Activated naive CD4-positive, alpha-beta T cell (primary cell): ENCODE measurements at regions not wholly inside any gene's neighbourhood (a gene's known extent, or its start where the extent isn't known, plus 50 kb on each side); places are given as distances from the start of the nearest gene placed in this dataset.

Experiments
- DNase-seq, 4 experiments: peaks; one replicate each; lab custom pipeline; 2025; lab: John Stamatoyannopoulos, UW

DNA sequence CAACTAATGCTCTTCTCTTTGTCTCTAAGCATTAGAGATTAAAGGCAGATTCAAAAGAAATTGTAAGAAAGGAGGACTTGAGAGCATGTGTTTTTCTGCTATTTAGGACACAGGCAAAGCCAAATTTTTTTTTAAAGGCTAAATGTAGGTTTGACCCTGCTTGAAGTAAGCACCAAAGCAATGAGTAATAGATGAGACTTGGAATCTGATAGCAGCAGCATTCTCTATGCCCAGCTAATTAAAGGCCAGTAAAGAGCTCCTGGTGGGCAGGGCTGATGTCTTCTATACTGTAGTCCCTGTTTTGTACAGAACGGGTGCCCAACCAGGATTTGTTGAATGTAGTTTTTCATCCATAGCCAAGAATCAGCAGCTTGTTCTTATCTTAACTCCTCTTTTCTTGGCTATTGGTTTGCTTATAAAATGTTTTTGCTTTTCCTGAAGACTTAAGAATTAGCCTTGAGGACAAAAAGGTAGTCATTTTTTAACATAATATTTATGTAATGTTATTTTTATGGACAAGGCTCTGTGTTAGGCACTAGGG lies 179.6 kb downstream of the LMO4 start:
- no peak for DNase-seq

- no peak for DNase-seq
These were observed 181.9 kb downstream of the LMO4 start for GRCh38 chr1:87510540-87510939.

DNA sequence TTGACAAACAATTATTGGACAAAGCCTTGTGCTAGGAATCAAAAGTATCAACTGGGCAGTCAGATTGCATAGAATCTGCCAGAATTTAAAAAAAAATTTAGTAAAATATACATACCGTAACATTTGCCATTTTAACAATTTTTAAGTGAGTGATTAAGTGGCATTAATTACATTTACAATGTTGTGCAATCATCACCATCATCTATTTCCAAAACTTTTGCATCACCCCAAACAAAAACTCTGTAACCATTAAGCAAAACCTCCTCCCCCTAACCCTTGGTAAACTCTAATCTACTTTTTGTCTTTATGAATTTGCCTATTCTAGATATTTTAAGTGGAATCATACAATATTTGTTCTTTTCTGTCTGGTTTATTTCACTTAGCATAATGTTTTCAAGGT lies 182.8 kb downstream of the LMO4 start:
- DNase-seq: no peak

DNA sequence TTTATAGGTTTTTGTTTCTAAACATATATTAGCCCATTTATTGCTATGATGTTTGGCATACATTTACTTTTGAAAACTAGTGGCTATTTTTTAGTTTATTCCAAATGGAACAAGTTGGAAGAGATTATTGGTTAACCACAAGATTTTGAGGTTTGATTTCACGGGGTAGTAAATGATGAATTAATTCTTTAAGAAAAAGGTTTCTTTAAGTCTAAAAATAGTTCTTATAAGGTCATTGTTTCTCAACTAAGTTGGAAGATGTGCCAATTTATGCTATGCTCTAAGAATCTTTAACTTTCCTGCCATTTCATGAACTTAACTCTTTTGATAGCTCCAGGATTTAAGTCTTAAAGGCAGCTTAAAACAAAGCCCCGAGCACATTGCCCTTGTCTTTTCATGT lies 183.8 kb downstream of the LMO4 start:
- DNase-seq: no peak

GRCh38 chr1:87513255-87513654 lies 184.6 kb downstream of the LMO4 start:
- no peak for DNase-seq

- DNase-seq: no peak
These were observed 185.4 kb downstream of the LMO4 start for GRCh38 chr1:87513966-87514660.

DNA sequence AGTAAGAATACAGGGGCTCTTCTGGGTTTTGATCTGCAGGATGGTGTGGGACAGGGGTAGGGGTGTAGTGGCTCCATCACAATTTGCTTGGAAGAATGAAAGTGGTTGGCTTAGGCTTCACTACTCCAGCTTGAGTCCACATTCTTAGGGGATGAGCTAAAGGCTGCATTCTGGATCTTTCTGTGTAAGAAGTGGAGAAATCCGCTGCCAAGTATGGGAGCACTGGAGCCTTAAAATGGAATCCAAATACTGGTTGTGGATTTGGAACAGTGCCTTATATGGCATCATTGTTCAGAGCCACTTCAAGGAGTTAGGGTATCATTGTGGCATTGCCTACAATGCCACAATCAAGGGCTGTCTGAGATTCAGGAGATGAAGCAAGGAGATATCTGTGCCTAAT lies 187.1 kb downstream of the LMO4 start:
- DNase-seq: no peak

DNA sequence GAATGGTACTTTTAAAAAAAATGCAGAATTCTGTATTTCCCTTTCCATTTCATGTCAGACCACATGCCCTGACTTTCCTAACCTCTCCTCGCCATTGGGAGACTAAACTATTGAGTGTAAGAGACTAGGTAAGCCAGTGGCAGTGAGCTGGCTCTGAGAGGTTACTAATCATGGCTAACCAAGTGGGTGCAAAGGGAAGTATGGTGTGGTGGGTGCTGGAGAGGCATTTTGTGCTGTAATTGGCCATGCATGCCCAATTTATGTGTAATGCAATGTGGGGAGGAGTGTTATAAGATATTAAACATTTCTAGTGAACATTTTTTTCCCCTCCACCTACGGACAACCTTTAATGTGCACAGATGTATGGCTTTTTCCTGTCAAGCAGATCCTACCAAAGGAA lies 190.1 kb downstream of the LMO4 start:
- no peak for DNase-seq

- no peak for DNase-seq
These were observed 192.8 kb downstream of the LMO4 start for GRCh38 chr1:87521452-87521851.

DNA sequence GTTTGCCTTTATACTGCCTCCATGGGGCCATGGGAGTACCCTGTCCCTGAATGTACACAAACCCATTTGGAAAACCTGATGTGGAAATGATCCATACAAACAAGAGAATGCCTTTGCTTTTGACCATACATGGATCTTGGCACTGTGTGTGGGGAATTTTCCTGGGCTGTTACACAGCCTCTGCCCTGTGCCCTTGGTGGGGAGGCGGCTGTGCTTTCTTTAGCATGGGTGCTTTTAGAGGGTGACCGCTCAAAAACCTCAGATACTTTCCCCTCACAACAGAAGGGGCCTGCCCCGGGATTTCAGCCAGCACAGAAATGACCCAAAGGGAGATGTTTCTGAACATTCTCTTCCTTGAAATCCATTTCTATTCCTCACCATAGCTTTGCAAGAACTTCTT lies 194.8 kb downstream of the LMO4 start:
- DNase-seq: no peak

DNA sequence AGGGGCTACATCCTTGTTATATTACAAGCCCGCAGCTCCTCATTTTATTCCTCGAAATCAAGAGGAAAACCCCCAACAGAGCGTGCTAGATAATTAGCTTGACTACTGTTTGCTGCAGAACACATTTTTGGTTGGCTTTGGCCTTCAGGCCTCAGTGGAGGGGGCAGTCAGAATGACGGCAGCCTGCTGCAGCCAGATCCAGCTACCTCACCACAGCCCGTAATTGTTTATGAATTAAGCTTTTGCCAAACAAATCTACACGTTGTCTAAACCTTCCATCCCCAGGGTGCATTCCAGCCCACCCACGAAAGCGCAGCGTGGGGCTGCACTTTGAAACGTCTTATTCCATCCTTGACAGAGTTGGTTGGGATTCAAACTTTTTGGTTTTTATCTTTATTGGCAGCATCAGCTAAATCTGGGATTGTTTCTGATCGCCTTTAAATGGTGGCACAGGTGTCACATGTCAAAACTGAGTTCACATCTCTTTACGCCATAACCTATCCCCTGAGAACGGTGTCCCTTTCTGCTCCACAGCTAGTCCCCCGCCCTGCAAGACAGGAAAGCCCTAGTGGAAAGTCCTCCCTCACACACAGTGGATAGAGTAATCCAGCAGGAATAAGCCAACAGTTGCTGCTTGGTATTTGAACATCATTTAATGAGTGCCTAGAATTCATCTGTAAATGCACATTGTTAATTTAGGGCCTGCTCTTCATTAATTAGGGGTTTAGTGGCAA lies 195.5 kb downstream of the LMO4 start:
- DNase-seq: no peak

GRCh38 chr1:87528754-87529517 lies 200.3 kb downstream of the LMO4 start:
- DNase-seq: no peak

- no peak for DNase-seq
These were observed 201.5 kb downstream of the LMO4 start for GRCh38 chr1:87530042-87530807.

DNA sequence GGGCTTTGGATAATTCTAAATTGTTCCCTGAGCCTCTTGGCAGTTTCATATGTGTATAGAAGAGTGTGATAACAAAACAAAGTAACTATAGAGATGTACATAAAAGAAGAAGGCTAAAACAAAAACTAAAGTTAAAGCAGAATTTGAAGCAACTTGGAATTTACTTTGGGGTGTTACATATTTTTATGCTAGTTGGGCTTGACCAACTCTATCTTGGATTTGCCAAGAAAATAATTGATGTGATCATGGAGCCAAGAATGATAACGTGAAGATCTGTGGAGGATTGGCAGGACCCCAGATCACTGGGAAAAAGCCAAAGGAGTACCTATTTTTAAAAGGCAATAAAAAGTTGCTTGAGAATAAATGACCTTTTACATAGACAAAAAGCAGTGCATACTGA lies 206.9 kb downstream of the LMO4 start:
- no peak for DNase-seq

DNA sequence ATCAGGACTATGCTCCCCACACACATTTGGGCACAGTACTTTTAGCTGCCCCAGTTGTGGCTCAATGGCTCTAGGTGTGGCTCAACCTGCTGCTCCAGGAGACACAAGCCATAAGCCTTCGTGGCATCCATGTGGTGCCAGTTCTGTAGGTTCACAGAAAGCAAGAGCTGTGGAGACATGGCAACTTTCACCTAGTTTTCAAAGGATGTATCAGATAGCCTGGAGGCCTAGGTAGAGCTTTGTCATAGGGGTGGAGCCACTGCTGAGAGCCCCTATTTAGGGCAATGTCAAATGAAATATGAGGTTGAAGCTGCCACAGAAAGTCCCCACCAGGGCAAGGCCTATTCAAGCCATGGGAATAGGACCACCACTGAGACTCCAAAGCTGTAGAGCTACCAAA lies 210.5 kb downstream of the LMO4 start:
- no peak for DNase-seq

DNA sequence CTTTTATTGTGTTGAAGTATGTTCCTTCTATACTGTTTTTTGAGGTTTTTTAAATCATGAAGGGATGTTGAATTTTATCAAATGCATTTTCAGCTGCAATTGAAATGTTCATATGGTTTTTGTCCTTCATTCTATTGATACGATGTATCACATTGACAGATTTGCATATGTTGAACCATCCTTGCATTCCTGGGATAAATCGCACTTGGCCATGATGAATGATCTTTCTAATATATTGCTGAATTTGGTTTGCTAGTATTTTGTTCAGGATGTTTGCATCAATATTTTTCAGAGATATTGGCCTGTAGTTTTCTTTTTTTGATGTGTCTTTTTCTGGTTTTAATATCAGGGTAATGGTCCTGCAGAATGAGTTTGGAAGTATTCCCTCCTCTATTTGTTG lies 214.0 kb downstream of the LMO4 start:
- DNase-seq: no peak

DNA sequence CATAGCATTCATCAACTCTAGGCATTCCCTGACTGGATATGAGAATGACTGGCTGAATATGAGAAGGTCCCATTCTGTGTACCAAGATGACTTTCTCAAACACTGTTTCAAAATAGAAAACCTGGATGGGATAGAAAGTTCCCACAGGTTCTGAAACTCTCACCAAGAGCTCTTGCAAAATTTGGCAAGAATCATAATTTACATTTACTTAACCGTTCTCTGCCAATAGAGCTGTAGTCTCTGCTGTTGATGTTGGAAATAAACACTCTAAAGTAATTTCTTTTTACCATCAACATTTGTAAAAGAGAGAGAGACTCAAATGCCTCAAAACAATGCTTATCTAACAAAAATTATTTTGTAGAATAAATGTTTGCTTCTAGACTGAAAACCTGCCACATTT lies 221.1 kb downstream of the LMO4 start:
- no peak for DNase-seq

DNA sequence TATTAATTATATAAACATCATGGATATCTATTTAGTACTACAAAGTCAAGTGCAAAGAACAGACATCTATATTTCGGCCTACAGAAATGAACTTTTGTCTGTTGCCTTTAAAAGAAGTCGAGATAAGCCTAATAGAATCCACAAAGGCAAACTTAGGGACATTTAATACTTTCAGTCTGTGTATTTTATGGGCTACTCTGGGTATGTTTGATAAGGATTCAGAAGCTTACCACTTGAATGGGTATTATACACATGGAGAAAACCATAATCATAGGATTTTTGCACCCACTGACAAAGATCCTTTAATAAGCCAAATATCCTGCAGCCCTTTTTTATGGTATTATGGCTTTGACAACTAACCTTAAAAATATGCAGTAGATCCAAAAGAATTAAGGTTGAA lies 224.8 kb downstream of the LMO4 start:
- DNase-seq: no peak

GRCh38 chr1:87555366-87555765 lies 226.7 kb downstream of the LMO4 start:
- no peak for DNase-seq

DNA sequence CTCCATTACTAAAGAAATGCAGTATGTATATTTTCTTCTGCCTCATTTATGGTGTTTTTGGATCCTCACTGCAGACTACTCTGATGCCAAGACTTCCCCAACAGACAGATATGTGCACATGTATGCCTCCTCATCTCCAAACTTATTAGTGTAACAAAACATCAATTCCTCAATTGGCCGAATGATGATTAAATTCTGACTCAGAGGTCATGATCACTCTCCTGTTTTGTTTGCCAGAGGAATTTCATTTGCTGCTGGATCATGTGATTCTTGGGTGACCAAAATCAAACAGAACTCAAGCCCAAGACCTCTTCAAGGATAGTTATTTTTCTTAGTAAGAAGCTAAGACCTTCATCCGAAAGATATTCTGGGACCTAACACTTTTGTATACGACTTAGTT lies 227.6 kb downstream of the LMO4 start:
- DNase-seq: no peak

DNA sequence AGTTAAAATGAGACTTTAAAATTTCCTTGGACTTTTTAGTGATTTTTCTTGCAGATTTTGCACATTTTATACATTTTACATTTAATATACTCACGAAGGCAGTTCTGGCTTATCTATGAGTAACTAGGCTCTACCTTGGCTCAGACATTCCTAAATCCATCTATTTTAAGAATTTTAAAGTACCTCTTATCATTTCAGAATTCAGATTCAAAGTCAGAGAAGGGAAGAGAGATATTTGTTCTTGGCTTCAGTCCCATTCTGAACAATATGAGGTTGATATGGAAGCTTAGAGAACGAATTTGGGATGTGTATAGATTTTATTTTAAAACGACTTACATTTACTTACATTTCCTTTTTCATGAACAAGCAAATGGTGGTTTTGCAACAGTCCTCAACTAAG lies 230.2 kb downstream of the LMO4 start:
- DNase-seq: no peak

DNA sequence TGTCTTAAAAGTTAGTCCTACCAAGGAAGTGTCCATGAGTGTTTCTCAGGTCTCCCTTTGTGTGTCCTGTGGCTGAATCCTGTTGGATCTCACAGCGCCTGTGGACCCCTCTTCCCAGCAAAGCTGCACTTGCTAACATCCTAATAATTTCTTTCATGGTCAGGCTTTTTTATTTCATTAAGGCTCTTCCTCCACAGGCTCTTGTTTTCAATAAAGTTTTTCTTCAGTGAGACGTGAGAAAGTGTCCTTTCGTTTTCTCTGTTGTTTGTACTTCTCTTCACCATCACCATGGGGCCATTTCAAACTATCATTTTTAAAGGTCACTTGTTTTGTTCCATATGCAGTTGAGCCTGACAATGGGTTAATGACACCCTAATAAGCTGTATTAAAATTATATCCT lies 231.5 kb downstream of the LMO4 start:
- DNase-seq: no peak
